HL-60/S4 treated with retinoic acid at 250 ng/mL for 4 days and 3 days (cell line): ENCODE measurements at regions not wholly inside any gene's neighbourhood (a gene's known extent, or its start where the extent isn't known, plus 50 kb on each side); places are given as distances from the start of the nearest gene placed in this dataset.

ENCODE experiments used
- in situ Hi-C: fragments of 300-500 bp; cut with MboI; formaldehyde crosslinking; loops from 2 replicates; pipeline ENCODE4 v1.7.0; 2022; ENCODE audit warnings: low sequenced_read_pairs

DNA sequence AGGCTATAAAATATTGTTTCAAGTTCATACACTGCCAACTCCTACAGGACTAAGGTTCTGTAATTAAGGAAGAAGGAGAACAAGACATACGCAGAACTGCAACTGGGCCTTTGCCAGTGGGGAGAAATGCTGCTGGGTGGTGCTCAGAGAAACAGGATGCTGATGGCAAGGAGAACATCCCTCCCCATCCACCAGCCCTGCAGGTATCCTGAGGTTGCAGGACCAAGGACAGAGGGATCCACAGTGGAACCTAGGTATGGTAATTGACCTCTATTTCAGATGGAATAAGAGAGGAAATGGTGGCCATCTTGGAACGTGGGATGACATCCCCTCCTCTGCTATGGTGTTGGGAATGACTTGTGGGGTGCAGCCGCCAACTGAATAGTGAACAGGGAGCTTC lies 206.3 kb upstream of the S1PR3 start:
- in situ Hi-C loops, result no loop called here

DNA sequence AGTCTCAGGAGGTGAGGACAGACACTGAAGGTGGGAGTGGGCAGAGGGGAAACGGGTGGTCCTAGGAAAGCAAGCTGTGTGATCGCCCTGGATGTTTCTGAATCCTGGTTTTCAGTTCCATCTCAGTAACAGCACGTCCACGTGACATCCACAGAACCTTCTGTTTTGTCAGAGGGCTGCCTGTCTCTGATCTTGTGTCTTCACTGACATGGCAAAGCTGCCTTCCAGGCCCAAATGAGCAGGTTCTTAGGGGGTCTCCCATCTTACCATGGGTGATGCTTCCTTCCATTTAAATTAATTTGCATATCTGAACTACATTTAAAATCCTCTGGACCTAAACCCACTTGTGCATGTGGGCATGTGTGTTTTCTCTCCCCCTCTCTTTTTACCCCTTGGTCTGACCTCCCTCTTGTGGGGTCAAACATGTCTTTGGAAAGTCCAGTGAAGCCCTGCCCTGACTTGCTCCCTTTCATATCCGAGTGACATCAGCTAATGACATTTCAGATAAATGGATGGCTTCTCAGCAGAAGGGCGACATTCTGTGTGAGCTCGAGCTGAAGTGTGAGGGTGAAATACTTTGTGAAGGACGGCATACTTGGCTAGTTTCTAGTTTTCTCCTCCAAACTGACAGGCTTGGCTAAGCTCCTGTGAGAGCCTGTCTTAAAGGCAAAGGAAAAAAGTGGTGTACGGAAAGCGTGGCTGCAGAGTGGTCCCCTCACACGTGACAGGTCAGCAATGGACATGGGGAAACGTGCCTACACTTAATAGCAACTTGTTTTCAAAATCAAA lies 204.8 kb upstream of the S1PR3 start:
- in situ Hi-C loops, result no loop called here

DNA sequence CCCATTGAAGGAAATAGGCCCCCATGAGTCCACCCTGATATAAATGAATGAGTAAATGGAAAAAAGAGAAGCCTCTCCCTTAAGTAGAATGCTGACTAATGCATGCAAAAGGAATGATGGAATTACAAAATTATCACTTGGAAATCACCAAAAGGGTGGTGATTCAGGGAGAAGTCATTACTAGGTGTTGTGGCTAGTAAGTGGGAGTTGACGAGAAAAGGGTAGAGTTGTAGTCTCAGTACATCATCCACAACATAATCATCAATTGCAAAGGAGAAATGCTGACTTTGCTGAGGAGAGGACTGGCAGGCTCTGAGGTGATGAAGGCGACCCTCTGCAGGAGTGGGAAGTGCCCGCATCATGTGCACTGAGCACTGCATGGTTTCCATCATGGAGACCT lies 201.5 kb upstream of the S1PR3 start:
- in situ Hi-C loops, result no loop called here

DNA sequence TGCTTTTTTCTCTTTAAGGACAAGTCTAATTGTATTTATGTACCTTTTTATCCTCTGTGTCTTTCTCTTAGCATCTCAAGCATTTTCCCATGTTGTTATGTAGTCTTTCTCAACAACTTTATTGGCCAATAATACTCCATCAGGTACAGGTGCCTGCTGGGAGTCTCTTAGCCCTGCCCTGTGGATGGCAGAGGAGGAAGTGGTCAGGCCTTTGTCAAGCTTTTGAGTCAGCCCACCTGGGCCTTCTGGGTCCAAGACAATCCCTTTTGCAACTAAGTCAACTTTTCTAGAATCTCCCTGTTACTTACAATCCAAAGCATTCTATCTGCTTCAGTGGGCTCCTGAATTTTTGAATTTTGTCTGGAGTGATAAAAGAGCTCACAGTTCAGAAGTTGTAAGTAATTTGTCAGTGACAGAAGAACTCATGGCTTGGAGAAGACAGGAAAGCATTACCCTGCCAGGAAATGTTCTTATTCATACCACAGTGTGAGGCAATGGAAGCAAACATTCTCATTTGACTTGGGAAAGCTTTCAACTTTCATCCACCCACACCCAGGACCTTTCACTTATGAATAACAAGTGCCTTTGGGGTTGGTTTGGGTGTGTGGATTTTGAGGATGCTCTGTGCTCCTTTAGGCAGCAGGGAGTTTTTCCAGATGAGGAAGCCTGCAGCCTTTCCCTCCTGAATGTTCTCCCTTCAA lies 200.0 kb upstream of the S1PR3 start:
- in situ Hi-C loops, result no loop called here

DNA sequence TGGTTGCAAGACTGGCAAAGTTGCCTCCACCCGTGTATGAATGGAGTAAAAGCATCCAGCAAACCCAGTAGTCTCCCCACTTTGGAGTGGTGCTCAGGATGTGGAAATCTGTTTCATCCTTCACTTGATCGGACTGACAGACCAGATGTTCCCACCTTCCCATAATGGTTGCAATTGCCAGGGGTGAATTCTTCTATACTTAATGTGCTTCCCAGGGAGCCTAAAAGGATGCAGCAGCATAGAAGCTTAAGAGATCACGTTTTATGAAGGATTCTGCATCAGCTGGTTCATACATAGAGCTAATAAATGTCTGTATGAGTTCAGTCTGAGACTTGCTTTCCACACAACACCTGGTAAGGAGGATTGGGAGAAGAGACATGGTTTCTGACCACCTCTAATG lies 198.8 kb upstream of the S1PR3 start:
- in situ Hi-C loops, result no loop called here

DNA sequence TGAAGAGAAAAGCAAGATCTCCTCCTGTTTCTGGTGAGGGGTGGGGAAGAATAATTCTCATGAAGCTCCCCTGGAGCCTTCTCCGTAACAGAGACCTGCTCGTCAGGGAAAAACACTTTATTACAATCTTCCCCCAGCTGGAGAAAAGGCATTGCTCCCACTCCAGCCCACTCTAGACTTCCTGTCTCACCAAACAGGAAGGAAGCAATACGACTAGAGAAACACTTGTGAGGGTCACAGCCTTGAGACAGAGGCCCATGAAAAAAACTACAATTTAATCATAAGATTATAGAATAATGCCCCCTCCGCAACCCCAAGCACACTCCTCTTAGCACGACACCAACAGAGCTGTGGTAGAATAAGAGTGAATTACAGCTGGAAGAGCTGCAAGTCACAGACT lies 197.2 kb upstream of the S1PR3 start:
- in situ Hi-C loops, result no loop called here

DNA sequence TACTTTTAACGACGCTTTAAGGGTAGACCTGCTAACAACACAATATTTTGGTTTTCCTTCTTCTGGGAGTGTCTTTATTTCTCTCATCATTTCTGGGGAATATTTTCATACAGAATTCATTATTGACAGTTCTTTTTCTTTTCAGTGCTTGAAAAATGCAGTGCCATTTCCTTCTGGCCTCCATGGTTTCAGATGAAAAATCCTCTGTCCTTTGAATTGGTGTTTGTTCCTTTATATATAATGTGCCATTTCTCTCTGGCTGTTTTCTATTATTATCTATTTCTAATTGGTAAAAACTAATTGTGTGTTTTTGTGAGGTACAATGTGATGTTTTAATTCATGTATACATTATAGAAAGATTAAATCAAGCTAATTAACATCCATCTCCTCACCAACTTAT lies 194.3 kb upstream of the S1PR3 start:
- in situ Hi-C loops, result no loop called here

DNA sequence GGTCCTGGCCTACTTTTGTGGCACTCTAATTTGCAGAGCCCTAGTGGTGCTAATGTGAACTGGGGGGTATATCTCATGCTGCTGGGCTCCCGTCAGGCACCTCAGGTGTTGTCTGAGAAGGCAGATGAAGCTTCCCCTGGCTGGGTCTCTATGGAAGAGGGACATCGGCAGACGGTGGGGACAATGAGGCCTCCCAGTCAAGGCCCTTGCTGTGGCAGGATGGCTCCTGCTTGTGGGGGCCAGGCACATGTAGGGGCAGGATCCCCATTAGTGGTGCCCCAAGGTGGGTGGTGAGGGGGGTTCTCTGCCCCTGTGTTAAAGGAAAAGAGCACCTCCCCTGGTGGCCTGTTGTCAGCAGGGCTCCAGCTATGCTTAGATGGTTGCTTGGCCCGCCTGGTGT lies 192.8 kb upstream of the S1PR3 start:
- in situ Hi-C loops, result no loop called here

DNA sequence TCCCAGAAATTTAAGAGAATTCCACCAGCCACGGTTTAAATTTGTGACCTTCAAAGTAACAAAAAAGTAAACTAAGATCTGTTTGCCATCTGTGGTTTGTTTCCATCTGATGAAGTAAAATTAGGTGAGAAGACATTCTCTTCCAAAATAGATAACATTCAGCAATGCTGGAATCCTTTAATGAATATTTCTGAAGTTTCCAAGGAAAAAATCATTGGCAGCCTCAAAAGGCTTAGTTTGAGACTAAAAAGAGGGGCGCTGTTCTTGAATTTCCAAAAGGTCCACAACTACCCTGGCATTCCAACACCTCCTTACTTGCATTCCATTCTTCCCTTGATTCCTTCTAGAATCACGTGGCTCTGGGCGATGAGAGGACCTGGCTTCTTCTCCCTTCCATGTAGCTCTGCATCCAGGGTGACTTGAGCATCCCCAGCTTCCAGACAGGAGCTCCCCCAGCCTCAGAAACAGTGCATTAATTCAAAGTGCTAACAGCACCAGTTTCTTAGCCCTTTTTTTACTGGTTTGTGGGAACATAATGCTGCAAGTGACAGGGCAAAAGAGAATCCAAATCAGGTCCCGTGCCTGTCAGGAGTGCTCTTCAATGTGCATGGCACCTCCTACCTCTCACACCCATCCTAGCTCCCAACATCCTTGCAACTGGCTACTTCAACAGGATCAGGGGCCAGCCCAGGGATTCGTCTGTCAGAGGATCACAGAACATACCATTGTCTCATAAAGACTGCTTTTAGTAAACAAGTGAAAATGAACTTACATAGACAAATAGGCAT lies 191.5 kb upstream of the S1PR3 start:
- in situ Hi-C loops, result no loop called here

DNA sequence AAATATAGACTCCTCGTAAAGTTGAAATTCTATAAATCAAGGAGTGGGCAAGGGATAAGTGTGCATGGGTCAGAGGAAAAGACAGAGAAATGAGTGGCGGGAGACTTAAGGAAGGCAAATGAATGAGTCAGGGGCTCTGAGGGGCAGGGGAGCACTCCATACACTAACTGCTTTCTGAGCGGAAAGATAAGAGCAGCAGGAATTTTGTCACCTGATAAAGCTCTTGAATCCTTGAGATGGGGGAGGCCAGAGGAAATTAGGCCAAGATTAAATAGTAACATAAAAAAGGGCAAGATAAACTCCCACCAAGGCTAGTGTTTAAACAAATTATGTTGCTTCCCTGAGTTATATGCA lies 191.0 kb upstream of the S1PR3 start:
- in situ Hi-C loops, result no loop called here

DNA sequence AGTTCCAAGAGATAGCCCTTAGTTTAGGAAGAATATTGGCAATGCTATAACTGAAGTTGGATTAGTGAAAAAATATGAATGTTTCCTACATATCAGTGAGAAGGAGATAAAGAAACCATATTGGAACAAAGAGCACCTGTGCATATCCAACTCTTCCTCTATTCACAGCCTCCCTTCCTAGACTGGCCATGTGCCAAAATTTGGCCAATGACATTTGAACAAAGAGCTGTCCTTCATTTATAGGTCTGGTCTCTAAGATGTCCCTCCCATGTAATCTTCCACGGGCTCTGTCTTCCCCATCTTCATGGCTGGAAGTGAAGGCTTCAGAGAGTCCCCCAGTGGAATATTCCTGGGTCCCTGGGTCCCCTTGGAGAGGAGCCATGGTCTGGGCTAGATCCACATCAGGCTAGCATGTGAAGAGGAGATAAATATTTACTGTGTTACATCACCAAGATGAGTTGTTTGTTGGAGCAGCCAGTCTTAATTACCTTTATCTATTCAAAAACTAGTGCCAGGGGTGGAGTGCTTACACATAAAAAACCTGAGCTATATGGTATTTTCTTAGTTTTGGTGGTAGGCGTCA lies 190.0 kb upstream of the S1PR3 start:
- in situ Hi-C loops, result no loop called here

DNA sequence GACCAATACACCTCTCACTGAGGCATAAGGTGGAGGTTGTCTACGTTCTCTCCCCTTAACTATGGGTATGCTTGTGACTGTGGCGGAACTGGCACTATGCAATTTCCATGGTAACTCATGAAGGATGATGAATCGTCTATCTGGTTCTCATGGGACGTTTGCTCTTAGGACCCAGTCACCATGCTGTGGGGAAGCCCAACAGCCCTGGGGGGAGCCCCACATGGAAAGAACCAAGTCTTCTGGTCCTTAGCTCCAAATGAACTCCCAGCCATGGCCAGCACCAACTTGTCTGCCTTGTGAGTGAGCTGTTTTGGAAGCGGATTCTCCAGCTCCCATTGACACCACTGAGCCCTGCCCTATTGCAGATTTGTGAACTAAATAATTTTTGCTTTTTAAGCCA lies 188.7 kb upstream of the S1PR3 start:
- in situ Hi-C loops, result no loop called here

DNA sequence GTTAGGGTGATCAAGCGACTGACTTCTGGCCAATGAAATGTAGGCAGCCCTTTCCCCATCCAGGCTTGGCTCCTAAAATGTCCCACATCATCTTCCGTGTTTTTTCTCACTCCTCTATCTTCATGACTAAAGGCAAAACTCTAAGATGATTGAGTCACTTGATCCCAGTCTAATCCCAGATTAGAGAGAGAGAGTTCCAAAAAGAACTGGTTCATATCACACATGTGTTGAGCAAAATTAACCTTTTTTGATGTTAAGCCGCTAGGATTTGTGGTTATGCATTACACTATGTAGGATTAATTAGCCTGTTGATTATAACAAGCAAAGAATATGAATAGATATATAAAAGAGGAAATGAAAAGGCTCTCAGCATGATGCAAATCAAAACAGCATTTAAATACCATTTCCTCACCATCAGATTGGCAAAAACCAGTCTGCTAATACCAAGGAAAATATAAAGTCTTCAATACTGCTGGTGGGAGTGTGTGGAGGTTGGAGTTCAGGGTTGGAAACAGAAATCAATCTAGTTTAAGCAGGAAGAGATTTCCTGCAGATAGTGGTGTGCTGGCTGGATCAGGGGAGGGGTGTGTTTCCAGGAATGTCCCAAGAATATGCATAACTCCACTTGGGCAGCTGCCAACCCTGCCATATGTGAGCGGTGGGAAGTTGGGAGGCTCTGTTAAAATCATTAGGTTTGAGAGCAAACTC lies 187.6 kb upstream of the S1PR3 start:
- in situ Hi-C loops, result no loop called here

DNA sequence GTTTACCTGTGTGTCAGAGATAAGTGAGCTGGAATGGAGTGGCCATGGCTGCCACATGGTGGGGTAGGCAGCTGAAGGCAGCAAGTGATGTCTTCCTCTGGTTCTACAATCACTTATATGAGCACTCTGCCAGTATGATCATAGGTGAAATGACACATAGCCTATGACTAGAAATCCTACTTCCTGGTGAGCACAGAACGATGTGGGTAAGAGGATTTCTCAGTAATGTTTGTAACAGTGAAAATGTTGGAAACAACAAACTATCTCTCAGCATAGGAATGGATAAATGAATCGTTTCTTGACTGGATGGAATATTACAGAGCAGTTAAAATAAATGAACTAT lies 187.0 kb upstream of the S1PR3 start:
- in situ Hi-C loops, result no loop called here

DNA sequence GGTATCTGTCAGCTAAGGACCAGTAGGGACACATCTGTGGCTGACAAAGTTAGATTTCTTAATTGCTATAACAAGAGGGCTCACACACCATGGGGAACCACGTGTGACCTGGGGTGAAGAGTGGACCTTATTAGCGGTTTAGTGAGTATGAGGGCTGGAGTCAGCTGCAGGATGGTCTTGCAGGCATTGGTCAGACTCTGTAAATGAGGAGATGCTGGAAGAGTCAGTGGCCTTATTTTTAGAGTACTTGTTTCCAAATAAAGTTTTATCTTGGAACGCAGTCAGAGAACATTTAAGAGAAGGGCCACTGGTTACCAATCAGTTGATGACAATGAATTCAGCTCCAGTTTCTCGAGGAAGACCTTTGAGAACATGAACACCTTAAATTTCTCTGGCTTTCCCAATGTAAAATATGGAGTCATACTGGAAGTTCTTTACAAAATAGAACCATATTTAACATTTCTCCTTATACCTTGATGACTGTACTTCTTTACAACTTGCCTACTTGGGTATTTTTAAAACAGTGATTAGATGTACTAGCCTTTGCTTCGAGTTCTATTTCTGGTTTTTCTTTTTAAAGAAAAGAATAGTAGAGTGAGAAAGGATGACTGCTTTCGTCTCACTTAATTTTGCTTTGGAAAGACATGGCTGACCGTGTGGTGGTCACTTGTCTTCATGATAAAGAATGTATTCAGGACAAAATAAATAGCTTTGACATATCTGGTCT lies 185.9 kb upstream of the S1PR3 start:
- in situ Hi-C loops, result no loop called here

DNA sequence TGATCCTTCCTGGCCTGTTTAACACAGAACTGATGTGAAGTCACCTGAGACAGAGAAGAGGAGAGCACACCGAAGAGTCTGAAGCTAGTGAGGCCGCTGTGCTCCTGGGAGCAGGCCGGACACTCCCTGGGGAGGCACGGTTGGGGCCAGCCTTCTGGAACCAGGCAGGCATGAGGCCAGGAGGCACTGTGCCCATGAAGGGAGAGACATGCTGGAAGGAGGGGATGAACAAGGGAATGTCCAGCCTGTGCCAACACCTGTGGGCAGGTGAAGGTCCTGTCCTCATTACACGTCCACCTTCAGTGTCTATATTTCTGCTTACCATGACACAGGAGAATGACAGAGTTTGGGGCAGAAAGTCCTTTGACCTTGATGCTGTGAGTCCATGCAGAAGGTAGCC lies 183.8 kb upstream of the S1PR3 start:
- in situ Hi-C loops, result no loop called here

DNA sequence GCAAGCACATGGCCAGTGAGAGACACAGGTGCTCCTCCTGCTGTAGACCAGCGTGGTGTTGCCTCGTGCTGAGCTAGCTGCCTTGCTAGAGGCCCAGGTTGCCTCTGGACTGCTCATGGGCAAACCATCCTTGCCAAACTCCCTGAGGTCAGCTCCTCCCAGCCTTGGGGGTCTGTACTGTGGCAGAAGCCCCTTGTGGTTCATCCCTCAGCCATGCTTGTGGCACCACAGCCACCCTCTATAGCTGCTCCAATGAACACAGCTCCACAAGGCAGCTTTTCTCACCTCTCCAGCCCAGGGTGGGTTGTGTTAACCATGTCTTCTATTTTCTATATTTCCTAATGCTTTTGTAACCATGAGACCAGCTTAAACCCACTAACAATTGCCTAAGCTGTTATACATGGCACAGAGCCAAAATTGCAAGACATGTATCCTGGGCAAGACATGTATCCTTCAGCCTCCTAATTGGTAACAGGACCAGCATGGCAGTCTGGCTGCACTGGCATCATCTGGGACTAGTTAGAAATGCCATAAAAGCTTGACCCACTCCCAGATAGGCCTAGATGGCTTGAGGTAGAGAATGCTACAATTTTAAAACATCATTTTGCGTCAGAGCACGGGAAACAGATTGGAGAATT lies 183.1 kb upstream of the S1PR3 start:
- in situ Hi-C loops, result no loop called here

DNA sequence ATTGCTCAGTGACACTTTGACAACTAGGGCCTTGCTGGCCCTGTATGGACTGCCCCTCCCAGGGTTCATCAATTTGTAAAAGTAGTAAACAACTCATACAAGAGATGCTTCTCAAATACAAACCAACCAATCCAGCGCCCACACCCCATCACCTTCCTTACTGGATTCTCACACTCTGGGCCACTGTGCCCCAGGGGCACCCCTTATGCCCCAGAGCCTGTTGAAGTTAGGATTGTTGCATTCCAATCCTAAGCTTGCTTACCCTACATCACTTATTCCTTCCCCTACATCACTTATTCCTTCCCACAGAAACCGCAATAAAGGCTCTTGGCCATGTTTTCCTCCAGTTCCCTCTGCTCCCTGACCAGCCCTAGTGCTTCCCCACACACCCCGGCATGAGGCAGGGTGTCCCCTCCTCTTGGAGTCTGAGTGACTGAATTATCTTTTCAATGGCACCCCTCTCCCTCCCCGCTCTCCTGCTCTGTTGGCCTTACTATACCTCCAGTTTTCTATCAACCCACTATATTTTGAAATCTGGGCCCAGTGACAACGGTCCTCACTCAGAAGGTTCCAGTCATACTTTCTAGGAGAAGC lies 182.4 kb upstream of the S1PR3 start:
- in situ Hi-C loops, result no loop called here

DNA sequence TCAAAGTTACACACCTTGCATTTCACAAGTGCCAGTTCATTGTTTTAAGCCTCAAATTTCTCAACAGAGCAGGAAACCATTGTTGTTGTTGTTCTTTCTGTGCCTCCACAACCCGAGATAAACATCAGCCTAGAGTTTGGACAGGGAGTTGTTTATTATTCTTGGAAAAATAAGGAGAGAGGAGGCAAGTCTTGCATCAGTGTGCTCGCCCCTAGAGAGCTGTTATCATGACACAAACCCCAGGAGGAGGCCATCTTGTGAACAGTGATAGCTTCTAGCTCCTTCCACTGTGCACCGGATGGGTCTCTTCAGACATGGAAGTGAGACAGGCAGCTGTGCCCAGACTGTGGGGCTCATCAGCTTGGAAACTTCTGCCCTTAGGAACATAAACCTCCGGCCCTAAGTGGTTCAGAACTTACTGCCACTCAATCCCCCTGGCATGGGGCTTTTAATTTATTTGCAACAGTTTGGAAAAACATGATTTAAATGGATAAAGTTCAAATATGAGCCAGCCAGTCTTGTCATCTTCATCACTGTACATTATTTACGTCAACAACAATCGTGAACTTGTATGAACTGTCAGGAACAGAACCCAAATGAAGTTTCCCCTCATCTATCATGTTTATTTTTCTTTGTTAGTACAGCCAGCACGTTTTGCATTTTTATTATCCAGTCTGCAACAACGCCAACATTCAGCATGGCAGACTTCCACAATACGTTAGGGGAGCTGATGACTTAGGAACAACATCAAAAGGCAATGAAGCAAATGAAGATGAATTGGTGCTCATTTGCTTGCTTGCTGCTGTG lies 181.7 kb upstream of the S1PR3 start:
- in situ Hi-C loops, result no loop called here
